Panc1 (cell line): ENCODE measurements at regions not wholly inside any gene's neighbourhood (a gene's known extent, or its start where the extent isn't known, plus 50 kb on each side); places are given as distances from the start of the nearest gene placed in this dataset.

Experiments used
- CTCF ChIP-seq: fragments of 450-650 bp; IDR thresholded peaks from 2 replicates; pipeline ENCODE4 v1.5.1; 2017; ENCODE audit warnings: mild to moderate bottlenecking
- POLR2AphosphoS5 ChIP-seq: IDR thresholded peaks from 2 replicates; pipeline ENCODE4 v1.6.1; 2012; ENCODE audit warnings: mild to moderate bottlenecking, low read depth, low read length, moderate library complexity
- REST ChIP-seq, 2 experiments: IDR thresholded peaks; 2 replicates each; pipeline ENCODE4 v1.6.1; 2011 to 2012; ENCODE audit warnings: low read depth in 2 of 2, control low read depth in 1 of 2, low read length in 1 of 2, mild to moderate bottlenecking in 1 of 2, moderate library complexity in 1 of 2; ENCODE audit not compliant: insufficient read depth in 1 of 2
- SIN3A ChIP-seq: IDR thresholded peaks from 2 replicates; pipeline ENCODE4 v1.6.1; 2012; ENCODE audit warnings: low read depth, mild to moderate bottlenecking, low read length, moderate library complexity, borderline replicate concordance; ENCODE audit not compliant: insufficient read depth
- TCF7L2 ChIP-seq: IDR thresholded peaks from 2 replicates; pipeline ENCODE4 v1.6.1; 2011; ENCODE audit warnings: mild to moderate bottlenecking, low read depth, low read length, inconsistent platforms

GRCh38 chr5:119742311-119742710 is 113.0 kb downstream of the FAM170A start:
- TF ChIP-seq CTCF (no peak), REST (IDR thresholded peaks at IDR 0.05; ENCODE audit: insufficient read depth in 1 of 2, low read depth in 2 of 2, low read length in 1 of 2) (no peak), POLR2AphosphoS5 (no peak), TCF7L2 (no peak), SIN3A (no peak)
